GM18505 (cell line): ENCODE measurements at regions not wholly inside any gene's neighbourhood (a gene's known extent, or its start where the extent isn't known, plus 50 kb on each side); places are given as distances from the start of the nearest gene placed in this dataset.
A peak's percentile ranks its signal among the peaks of the same experiment; 100 is the strongest.

Experiments used
- ATAC-seq: cut with Tn5 transposase; IDR thresholded peaks from one replicate; pipeline ENCODE4 v1.9.1; 2021; ENCODE audit not compliant: unreplicated experiment
- POLR2A ChIP-seq: IDR thresholded peaks from 4 replicates; pipeline ENCODE4 v1.6.1; 2011; ENCODE audit warnings: borderline replicate concordance; ENCODE audit not compliant: insufficient read depth, insufficient read length; ENCODE audit errors: extremely low read depth

DNA sequence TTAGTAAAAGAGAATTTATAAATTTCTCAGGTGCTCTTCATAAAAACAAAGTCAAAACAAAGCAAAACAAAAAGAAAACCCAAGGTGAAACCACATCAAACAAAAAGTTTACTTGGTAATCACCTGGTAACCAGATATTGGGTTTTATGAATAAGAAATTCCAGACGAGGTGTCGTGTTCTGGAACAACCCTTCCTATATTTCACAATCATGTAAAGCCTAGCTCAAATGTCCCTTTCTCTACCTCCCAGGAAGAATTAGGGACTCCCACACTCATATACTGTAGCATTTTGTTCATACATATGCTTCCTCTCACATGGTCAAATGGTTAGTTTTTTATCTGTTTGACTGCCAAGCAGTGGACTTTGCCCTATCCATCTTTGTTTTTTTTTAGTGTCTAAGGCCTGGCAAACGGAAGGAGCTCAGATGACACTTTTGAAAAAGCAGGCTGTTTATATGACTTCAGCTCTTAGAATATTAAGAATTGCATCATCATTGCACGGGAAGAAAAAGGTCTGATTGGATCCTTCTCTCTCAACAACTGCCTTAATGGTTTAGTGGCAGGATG, 326.7 kb upstream of the TBL1XR1 start:
- TF ChIP-seq POLR2A: no peak

DNA sequence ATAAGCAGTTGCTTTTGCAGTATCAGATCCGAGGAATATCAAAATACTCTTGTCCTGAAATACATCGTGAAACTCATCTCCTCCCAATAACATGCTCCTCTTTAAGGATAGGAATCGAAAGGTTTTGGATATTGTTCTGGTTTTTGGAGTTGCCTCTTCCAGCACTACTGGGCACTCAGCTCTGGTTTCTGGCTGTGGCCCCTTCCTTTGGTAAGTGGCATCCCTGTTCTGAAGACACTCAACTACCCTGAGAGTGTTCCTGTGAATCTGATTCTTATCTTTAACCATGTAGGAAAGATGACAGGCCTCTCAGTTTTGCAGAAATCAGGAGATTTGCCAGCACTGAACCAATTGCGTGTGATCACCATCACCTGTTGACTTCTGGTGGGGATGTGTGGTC, 327.5 kb upstream of the TBL1XR1 start:
- no peak for TF ChIP-seq POLR2A
- no peak for ATAC-seq

More for the DNA sequence above, 326.7 kb upstream of the TBL1XR1 start:
- no peak for ATAC-seq

DNA sequence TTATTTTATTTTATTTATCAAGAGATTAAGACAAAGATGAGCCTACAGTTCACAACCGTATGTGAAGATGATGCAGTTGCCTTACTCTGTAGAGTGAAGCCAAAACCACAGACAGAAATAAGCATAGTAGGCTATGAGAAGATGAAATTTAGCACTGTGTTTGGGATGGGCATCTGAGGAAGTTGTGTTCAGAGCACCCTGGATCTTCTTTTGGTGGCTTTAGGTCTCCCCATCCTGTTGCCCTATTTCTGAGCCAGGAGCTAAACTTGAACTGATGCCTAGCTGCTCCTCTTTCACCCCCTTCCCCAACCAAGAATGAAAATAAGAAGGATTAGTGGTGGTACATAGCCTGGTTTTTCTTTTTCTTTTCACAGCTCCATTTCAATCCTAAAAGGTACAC, 328.1 kb upstream of the TBL1XR1 start:
- TF ChIP-seq POLR2A: no peak
- no peak for ATAC-seq

DNA sequence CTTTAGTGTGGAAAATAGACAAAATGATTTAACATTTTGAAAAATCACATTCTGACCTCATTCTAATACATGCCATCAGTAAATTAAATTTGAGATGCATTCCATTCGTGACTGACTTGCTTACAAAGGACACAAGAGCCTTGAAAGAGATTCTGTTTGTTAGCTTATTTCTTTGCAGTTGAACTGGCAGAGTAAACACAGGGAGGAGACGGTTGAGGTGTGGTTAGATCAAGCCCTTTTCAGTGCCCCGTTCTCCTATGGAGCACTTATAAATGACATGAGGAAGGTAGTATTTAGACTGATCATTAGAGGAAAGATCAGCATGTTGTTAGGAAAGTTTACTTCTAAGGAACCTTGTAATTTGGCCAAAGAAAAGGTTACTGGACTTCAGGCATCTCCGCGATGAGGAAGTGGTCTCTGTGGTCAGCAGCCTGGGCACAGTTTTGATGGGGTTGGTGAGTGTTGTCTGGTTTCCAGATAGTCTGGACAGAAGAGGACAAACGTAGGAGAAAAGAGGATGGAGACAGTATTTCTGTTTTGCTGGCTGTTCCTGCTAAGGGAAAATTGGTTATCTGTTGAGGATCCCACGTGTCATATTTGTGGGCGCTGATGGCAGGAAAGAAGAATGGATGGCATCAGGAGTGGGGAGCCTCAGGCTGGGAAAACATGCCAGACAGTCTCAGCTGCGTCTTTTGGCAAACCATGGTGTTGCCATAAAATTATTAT, 328.9 kb upstream of the TBL1XR1 start:
- TF ChIP-seq POLR2A: no peak
- no peak for ATAC-seq

DNA sequence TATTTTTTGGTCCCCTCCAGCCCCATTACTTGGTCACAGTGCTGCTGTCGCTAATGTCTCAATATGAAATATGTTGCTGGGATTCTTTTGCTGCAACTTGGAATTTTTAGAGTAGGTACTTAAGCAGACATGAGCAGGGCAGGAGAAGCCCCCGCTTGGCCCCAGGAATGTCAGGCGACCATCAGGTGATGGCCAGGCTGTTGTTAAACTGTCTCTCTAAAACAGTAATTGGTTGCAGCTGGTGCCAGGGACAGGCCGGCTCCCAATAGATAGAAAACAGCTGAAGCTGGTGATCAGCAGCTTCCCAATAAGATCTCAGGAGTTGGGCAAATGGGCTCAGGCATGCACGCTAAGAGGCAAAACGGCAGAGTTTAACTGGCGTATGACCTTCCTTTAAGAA, 329.9 kb upstream of the TBL1XR1 start:
- no peak for ATAC-seq
- no peak for TF ChIP-seq POLR2A

DNA sequence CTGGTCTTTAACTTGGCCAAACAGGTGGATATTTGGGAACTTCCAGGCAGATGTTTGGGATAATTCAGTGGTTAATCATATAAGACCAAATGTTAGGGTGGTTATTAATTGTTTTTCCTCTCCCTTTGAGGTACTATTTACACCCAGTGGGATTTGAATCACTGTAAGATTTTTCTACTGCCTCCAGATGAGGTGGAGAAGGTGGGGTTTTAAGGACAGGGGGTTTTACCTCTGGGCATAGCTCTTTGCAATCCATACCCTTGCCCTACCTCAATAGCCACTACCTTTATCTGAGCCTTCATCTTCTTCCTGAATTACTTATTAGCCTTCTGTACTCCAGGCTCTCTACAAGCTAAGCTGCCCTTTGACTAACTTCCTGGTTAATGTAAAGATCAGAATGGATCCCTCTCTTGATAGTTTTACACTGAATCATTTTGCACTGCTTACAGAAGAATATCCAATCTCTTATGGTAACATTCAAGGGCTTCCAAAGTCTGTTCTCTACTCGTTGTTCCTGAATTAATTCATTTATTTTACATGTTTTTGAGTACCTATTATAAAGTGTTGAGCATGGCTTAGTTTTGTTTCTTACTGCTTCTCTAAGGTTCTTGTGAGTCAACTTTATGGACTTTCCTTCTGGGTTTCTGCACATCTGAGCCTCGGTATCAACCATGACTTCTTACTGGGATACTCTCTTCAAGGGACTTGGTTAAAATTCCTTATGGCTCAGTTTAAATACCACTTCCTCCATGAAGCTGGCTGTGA, 331.2 kb upstream of the TBL1XR1 start:
- no peak for ATAC-seq
- no peak for TF ChIP-seq POLR2A

DNA sequence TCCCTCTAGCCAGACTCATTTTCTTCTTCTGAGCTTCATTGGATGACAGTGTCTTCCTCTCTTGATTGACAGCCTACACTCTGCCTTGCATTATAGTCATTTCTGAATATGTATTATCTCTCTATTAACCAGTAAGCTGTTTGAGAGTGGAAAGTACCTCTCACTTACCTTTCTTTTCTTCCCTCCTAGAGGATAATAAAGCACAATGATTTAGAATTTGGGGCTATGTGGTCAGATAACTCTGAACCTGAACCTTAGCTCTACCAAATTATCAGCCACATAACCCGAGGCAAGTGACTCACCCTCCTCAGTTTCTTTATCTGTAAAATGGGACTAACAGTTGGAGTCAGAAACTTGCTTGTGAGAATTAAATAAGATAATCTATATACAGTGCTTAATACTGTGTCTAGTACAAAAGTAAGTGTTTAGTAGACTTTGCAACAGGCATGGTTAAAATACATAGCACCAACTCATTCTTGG, 331.8 kb upstream of the TBL1XR1 start:
- no peak for ATAC-seq
- no peak for TF ChIP-seq POLR2A

DNA sequence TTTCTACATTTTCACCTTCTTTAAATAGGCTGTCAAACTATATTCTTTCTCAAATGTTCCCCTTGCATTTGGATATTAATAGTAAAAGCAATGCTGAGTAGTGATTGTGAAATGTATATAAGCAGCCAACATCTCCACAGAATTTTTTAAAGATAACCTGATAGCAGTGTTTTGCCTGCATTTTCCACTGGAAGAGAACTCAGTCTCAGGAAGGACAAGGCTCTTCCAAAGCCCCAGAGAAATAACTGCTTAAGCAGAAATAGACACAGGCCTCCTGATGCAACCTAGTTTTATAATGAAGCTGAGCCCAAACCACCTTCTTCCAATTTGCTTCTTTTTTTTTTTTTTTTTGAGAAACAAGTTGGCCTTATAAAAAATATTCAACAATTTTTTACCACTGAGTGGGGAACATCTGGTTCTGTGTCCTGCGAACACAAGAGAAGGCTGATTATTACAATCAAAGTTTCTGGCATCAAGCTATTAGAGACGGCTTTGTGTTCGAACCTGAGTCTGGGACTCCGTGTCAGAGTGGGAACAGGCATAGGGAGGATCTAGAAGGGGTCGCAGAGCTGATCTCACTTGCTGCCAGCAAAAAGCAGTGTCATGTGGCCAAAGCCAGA, 332.5 kb upstream of the TBL1XR1 start:
- TF ChIP-seq POLR2A: no peak
- ATAC-seq: no peak

DNA sequence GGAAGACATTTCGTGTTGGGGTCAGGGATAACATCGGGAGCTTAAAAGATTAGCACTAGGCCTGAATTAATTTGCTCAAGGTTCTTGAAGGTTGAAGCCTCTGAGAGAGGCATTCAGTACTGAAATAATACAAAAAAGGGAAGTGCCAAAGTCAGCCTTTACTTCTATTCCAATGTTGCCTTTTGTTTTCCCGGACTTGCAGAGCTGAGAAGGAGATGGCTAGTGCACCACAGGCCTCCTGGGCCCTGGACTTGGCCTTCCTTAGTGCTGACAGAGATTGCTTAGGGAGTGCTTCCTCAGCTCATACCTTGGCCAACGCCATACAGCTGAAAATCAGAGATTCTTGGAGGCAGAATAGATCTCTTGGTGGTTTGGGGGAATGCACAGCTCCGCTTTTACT, 333.6 kb upstream of the TBL1XR1 start:
- no peak for TF ChIP-seq POLR2A
- ATAC-seq: no peak

DNA sequence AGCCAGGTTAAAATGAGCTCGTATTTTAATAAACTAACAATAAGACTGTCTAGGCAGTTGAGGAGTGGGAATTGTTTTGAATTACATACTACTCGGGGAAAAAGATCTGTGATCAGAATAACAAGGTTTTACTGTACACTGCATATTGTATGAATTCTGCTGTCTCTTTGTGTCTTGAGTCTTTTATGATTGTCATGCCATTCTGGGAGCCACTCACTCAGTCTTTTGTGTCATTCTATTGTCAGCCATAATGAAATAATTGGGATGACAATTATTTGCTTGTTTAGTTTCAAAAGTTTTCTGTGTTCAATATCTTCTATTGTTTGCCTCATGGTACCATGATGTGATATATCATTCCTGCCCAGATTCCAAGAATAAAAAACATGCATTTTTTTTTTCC, 339.6 kb upstream of the TBL1XR1 start:
- ATAC-seq: no peak
- TF ChIP-seq POLR2A: no peak

DNA sequence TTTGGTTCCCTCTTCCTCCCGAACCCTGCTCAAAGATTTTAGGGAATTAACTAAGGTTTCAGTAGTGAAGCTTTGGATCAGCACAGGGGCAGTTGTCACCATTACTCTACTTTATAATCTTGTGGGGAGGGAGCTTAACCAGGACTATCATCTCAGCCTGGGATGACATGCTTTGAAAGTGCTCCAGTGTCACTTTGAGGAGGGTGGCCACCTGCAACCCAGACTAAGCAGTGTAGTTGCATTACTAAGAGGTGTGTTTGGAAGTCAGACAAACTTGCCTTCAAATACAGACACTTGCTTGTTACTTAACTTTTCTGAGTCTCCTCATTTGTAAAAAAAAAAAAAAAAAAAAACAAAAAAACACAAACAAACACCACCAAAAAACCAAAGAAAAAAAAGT, 340.3 kb upstream of the TBL1XR1 start:
- no peak for TF ChIP-seq POLR2A
- no peak for ATAC-seq

DNA sequence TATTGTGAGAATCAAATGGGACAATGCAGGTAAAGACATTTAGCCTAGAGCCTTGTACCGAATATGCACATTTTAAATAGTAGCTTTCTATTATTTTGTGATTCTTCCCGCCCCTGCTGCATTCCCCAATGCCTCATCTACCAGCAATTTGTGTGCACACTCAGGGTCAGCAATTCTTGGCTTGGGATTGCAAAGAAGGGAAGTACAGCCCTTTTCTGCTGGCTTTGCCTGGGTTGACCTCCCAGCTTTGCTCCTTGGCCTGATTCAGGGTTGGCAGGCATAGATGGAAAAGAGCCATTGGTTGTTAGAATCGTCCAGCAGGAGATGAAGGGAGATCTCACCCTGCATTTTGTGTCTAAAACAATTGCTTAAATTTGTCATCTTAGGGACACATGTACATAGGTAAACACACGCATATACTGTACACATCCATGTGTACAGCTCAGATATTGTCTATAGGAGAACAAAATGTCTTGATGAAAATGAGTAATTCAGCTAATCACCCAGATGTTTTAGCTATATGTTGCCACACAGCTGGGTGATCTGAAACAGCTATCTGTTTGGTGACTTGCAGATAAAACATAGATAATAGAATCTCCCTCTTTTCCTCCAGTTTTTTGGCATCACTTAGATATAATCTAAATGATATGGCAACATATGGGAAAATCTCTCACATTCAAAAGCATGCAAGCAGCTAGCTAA, 340.9 kb upstream of the TBL1XR1 start:
- ATAC-seq: no peak
- TF ChIP-seq POLR2A: no peak

DNA sequence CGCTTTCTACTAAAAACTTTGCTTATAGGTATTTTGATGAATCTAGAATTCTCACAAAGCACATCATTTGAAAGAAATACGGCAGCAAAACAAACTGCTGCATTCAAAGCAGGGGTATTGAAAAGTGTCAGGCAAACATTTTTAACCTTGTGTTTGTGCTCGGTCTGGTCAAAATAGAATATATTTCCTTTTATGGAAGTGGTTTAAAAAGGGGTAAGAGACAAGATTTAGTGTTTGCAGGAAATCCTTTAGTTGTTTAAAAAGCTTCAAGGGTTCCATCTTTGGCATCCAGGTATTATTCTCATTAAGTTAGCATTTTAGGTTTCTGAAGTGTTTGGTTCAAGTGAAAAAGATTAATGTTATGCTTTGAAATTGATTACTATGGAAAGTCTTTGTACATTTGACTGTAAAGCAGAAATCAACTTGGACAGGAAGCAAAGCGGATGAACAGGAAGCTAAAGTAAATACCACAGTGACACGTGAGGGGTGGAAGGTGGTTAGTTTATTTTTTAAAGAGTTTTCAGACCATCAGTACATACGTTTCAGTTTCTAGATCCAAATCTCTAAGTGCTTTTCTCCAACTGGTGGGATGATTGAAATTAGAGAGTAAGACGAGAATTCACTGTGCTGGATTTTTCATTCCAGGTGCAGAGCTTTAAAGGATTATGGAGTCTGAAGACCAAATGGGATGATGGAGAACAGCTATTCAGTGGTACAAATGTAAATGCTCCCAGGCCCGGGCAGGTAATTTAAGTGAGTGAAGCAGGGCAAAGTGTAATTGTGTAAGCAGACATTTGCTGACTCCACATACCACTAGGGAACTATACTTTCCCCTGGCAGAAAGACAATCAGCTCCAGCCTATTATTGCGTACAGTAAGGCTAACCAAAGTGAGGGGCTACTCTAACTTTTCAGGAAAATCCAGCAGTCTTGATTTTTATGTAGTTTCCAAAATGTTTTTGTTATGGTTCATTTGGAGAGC, 341.8 kb upstream of the TBL1XR1 start:
- ATAC-seq: peak; percentile 93
- no peak for TF ChIP-seq POLR2A

DNA sequence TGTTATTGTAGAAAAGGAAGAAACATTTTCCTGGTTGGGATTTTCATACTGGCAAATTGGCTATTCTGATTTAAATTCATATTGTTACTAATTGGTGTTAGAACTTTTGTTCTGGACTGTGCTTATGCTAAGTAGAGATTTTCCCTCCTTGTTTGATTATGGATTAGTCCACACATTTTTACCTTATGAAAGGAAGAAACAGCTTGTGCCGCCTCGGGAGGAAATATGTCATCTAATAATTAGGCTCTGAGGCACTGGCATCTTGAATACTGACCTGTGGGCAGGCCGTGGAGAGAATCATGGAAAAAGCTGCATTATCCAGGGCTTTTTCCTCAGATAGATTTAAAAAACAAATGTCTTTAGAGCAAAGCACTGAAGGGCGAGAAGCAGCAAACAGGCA, 344.3 kb upstream of the TBL1XR1 start:
- no peak for ATAC-seq
- TF ChIP-seq POLR2A: no peak
